ENCODE measurements at regions not wholly inside any gene's neighbourhood (a gene's known extent, or its start where the extent isn't known, plus 50 kb on each side); places are given as distances from the start of the nearest gene placed in this dataset.

GRCh38 chr15:69647142-69647513 lies 194.5 kb downstream of the RPLP1 start:
- DNase-seq (ENCODE audit: low read depth, low spot score), result no peak
- no peak overlapping the region for H3K27ac ChIP-seq

GRCh38 chr15:69648212-69648611 lies 195.6 kb downstream of the RPLP1 start:
- DNase-seq (ENCODE audit: low read depth, low spot score), result no peak
- no peak overlapping the region for H3K27ac ChIP-seq

GRCh38 chr15:69648775-69649735 lies 196.4 kb downstream of the RPLP1 start:
- peak; percentile 10 for DNase-seq (ENCODE audit: low read depth, low spot score)
- no peak overlapping the region for H3K27ac ChIP-seq

GRCh38 chr15:69652293-69652692 lies 199.7 kb downstream of the RPLP1 start:
- H3K27ac ChIP-seq, result no peak overlapping the region
- DNase-seq (ENCODE audit: low read depth, low spot score), result no peak

- H3K27ac ChIP-seq, result no peak overlapping the region
- no peak for DNase-seq (ENCODE audit: low read depth, low spot score)
Observed at GRCh38 chr15:69652751-69653305, 200.2 kb downstream of the RPLP1 start.

GRCh38 chr15:69653306-69653705 lies 200.7 kb downstream of the RPLP1 start:
- DNase-seq (ENCODE audit: low read depth, low spot score), result no peak
- H3K27ac ChIP-seq, result no peak overlapping the region

- DNase-seq (ENCODE audit: low read depth, low spot score), result no peak
- H3K27ac ChIP-seq, result no peak overlapping the region
Observed at GRCh38 chr15:69653846-69654245, 201.2 kb downstream of the RPLP1 start.

GRCh38 chr15:69656271-69657030 lies 203.8 kb downstream of the RPLP1 start:
- no peak for DNase-seq (ENCODE audit: low read depth, low spot score)
- no peak overlapping the region for H3K27ac ChIP-seq

- no peak for DNase-seq (ENCODE audit: low read depth, low spot score)
- H3K27ac ChIP-seq, result no peak overlapping the region
Observed at GRCh38 chr15:69657626-69658025, 205.0 kb downstream of the RPLP1 start.

- no peak overlapping the region for H3K27ac ChIP-seq
- DNase-seq (ENCODE audit: low read depth, low spot score), result no peak
Observed at GRCh38 chr15:69658411-69658945, 205.9 kb downstream of the RPLP1 start.

- H3K27ac ChIP-seq, result no peak overlapping the region
- DNase-seq (ENCODE audit: low read depth, low spot score), result no peak
Observed at GRCh38 chr15:69659454-69660050, 206.9 kb downstream of the RPLP1 start.

GRCh38 chr15:69660114-69660513 lies 207.5 kb downstream of the RPLP1 start:
- H3K27ac ChIP-seq, result no peak overlapping the region
- no peak for DNase-seq (ENCODE audit: low read depth, low spot score)

GRCh38 chr15:69660658-69661405 lies 208.2 kb downstream of the RPLP1 start:
- no peak for DNase-seq (ENCODE audit: low read depth, low spot score)
- no peak overlapping the region for H3K27ac ChIP-seq

- no peak overlapping the region for H3K27ac ChIP-seq
- DNase-seq (ENCODE audit: low read depth, low spot score), result no peak
Observed at GRCh38 chr15:69661446-69661845, 208.8 kb downstream of the RPLP1 start.

- DNase-seq (ENCODE audit: low read depth, low spot score), result no peak
Observed at GRCh38 chr15:69661871-69662644, 209.4 kb downstream of the RPLP1 start.

GRCh38 chr15:69662645-69663000 lies 210.0 kb downstream of the RPLP1 start:
- H3K27ac ChIP-seq, result no peak overlapping the region

More at GRCh38 chr15:69661871-69662644, 209.4 kb downstream of the RPLP1 start:
- no peak overlapping the region for H3K27ac ChIP-seq

GRCh38 chr15:69663441-69663840 lies 210.8 kb downstream of the RPLP1 start:
- no peak for DNase-seq (ENCODE audit: low read depth, low spot score)
- no peak overlapping the region for H3K27ac ChIP-seq

More at GRCh38 chr15:69662645-69663000, 210.0 kb downstream of the RPLP1 start:
- DNase-seq (ENCODE audit: low read depth, low spot score), result no peak

- H3K27ac ChIP-seq, result no peak overlapping the region
- no peak for DNase-seq (ENCODE audit: low read depth, low spot score)
Observed at GRCh38 chr15:69663982-69664381, 211.4 kb downstream of the RPLP1 start.

Data from epithelial cell of prostate (primary cell).